ENCODE measurements at regions not wholly inside any gene's neighbourhood (a gene's known extent, or its start where the extent isn't known, plus 50 kb on each side); places are given as distances from the start of the nearest gene placed in this dataset.
A peak's percentile ranks its signal among the peaks of the same experiment; 100 is the strongest.

DNA sequence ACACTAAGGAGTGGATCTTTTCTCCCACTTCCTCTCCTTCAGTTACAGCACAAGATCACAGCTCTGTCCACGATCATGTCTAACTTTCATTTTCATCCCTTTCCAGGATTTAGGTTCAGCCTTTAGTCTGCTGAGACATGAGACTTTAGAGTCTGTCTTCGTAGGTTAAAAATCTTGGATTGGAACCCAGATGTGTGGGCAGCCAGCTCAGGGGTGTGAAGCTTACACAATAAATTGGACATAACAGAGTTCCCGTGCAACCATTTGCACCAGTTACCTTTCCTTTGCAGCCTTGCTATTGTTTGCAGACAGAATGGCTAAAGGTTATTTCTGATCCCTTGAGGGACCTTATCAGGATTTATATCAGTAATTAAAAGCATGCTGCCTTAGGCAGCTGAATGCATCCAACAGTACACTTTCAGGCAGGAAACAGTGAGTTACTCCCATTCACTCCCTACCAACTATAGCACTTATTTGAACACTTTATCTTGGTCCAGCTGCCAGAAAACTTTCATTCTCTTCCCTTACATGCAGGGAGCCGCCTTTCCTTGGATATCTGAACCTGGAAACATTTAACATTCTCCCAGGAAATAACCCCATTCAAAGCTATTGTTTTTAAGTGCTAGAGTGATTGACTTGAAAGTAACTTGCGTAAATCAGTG, 87.3 kb downstream of the TMEM100 start:
- H4K20me1 ChIP-seq (ENCODE audit: insufficient read depth, low read length), result no peaks in the 10 kb centered on the region
- H3K27me3 ChIP-seq (ENCODE audit: control insufficient read depth in 2 of 2, insufficient read depth in 2 of 2, low read length in 2 of 2), result no peaks in the 10 kb centered on the region
- peak overlapping the region; percentile 67 for H2AFZ ChIP-seq (ENCODE audit: insufficient read depth, low read depth, low read length, poor library complexity, severe bottlenecking)
- WGBS (ENCODE audit: insufficient coverage), result 67% methylated on average over 1 of the region's 5 CpGs
- no peaks in the 10 kb centered on the region for H3K36me3 ChIP-seq (replicated peaks in 1 of 2; ENCODE audit: control insufficient read depth in 1 of 2, insufficient read depth in 2 of 2, low read length in 2 of 2)
- no peak for TF ChIP-seq CTCF (IDR thresholded peaks at IDR 0.05)
- Mint-ChIP-seq H3K4me1 (peaks cover 29% of the 10 kb centered on the region), H3K27me3 (ENCODE audit: low read depth in 3 of 3) (peaks cover 0 to 3% (median 2%) of the 10 kb centered on the region in 3 donors), H3K9me3 (peaks cover 0 to 4% (median 3%) of the 10 kb centered on the region in 7 donors), H3K36me3 (no peaks in the 10 kb centered on the region), H3K27ac (peak overlapping the region in 1 of 7 donors; percentile 1), H3K4me3 (peak overlapping the region; percentile 52 to 73)
- peaks cover 22 to 29% of the 10 kb centered on the region in 2 donors for H3K4me1 ChIP-seq (ENCODE audit: control insufficient read depth in 1 of 2, insufficient read depth in 2 of 2, low read length in 2 of 2)
- no peaks in the 10 kb centered on the region for H3K9me3 ChIP-seq (replicated peaks in 1 of 2; ENCODE audit: control insufficient read depth in 1 of 2, insufficient read depth in 1 of 2, low read length in 2 of 2)
- H3K4me3 ChIP-seq (replicated peaks in 1 of 3; ENCODE audit: low read depth in 2 of 3, low read length in 3 of 3), result peak overlapping the region; percentile 9 to 63 (median 32)
- H3K9ac ChIP-seq (ENCODE audit: insufficient read depth, low read length, poor library complexity, severe bottlenecking), result peak overlapping the region; percentile 29
- no peaks in the 10 kb centered on the region for H3K79me2 ChIP-seq (ENCODE audit: insufficient read depth, low read length)
- intact Hi-C loops (cut with micrococcal nuclease), result no loop called here
- peak overlapping the region in 1 of 2 donors; percentile 4 for H3K27ac ChIP-seq (ENCODE audit: low read depth in 1 of 2, low read length in 2 of 2)
- peak overlapping the region; percentile 68 for H3K4me2 ChIP-seq (replicated peaks; ENCODE audit: extremely low read depth, low read length, poor library complexity, severe bottlenecking)
- no peak for DNase-seq

GRCh38 chr17:55634702-55635101, 88.0 kb downstream of the TMEM100 start:
- Histone ChIP-seq H3K9me3 (replicated peaks in 1 of 2; ENCODE audit: control insufficient read depth in 1 of 2, insufficient read depth in 1 of 2, low read length in 2 of 2) (no peaks in the 10 kb centered on the region), H2AFZ (ENCODE audit: insufficient read depth, low read depth, low read length, poor library complexity, severe bottlenecking) (peak overlapping the region; percentile 67), H3K4me3 (replicated peaks in 1 of 3; ENCODE audit: low read depth in 2 of 3, low read length in 3 of 3) (no peak overlapping the region), H3K36me3 (replicated peaks in 1 of 2; ENCODE audit: control insufficient read depth in 1 of 2, insufficient read depth in 2 of 2, low read length in 2 of 2) (no peaks in the 10 kb centered on the region), H3K9ac (ENCODE audit: insufficient read depth, low read length, poor library complexity, severe bottlenecking) (no peak overlapping the region), H3K4me1 (ENCODE audit: control insufficient read depth in 1 of 2, insufficient read depth in 2 of 2, low read length in 2 of 2) (peaks cover 17 to 22% of the 10 kb centered on the region in 2 donors), H3K27ac (ENCODE audit: low read depth in 1 of 2, low read length in 2 of 2) (no peak overlapping the region), H3K27me3 (ENCODE audit: control insufficient read depth in 2 of 2, insufficient read depth in 2 of 2, low read length in 2 of 2) (no peaks in the 10 kb centered on the region), H3K4me2 (replicated peaks; ENCODE audit: extremely low read depth, low read length, poor library complexity, severe bottlenecking) (peak overlapping the region; percentile 68), H3K79me2 (ENCODE audit: insufficient read depth, low read length) (no peaks in the 10 kb centered on the region), H4K20me1 (ENCODE audit: insufficient read depth, low read length) (no peaks in the 10 kb centered on the region)
- peaks cover 0 to 3% (median 1%) of the 10 kb centered on the region in 3 donors for H3K27me3 Mint-ChIP-seq (ENCODE audit: low read depth in 3 of 3)
- no peaks in the 10 kb centered on the region for H3K36me3 Mint-ChIP-seq
- no peaks in the 10 kb centered on the region for H3K9me3 Mint-ChIP-seq
- H3K27ac Mint-ChIP-seq, result peak overlapping the region in 1 of 7 donors; percentile 1
- no peak overlapping the region for H3K4me3 Mint-ChIP-seq
- intact Hi-C loops (cut with micrococcal nuclease), result no loop called here
- TF ChIP-seq CTCF (IDR thresholded peaks at IDR 0.05), result no peak
- no peak for DNase-seq
- no CpG with 5 or more reads among the region's 3 CpGs for WGBS (ENCODE audit: insufficient coverage)
- peaks cover 22% of the 10 kb centered on the region for H3K4me1 Mint-ChIP-seq
